GM23248 (cell line): ENCODE measurements at regions not wholly inside any gene's neighbourhood (a gene's known extent, or its start where the extent isn't known, plus 50 kb on each side); places are given as distances from the start of the nearest gene placed in this dataset.

Experiments used
- DNase-seq: peaks from one replicate; pipeline ENCODE4 v3.0.0-alpha.2; 2015
- H2AFZ ChIP-seq: fragments of 200-600 bp; sonication (generic); 2 replicates; pipeline ENCODE4 v1.6.1; 2016; ENCODE audit warnings: antibody characterized with exemption
- H3F3A ChIP-seq: fragments of 200-600 bp; sonication (generic); 2 replicates; pipeline ENCODE4 v1.6.1; 2016; ENCODE audit warnings: mild to moderate bottlenecking, antibody characterized with exemption, mixed run types; ENCODE audit not compliant: insufficient read depth
- H3K27ac ChIP-seq: fragments of 200-600 bp; sonication (generic); 2 replicates; pipeline ENCODE4 v1.5.1; 2016; ENCODE audit warnings: mild to moderate bottlenecking
- H3K27me3 ChIP-seq: fragments of 200-600 bp; sonication (generic); replicated peaks from 2 replicates; pipeline ENCODE4 v1.6.1; 2016; ENCODE audit warnings: mild to moderate bottlenecking; ENCODE audit not compliant: insufficient read depth
- H3K36me3 ChIP-seq: fragments of 200-600 bp; sonication (generic); 2 replicates; pipeline ENCODE4 v1.6.1; 2016; ENCODE audit warnings: low read depth, mild to moderate bottlenecking
- H3K4me1 ChIP-seq: fragments of 200-600 bp; sonication (generic); 2 replicates; pipeline ENCODE4 v1.6.1; 2016; ENCODE audit warnings: mild to moderate bottlenecking; ENCODE audit not compliant: insufficient read depth
- H3K4me2 ChIP-seq: fragments of 200-600 bp; sonication (generic); one replicate; pipeline ENCODE4 v1.6.1; 2016; ENCODE audit warnings: mild to moderate bottlenecking; ENCODE audit not compliant: unreplicated experiment
- H3K4me3 ChIP-seq: fragments of 200-600 bp; sonication (generic); 2 replicates; pipeline ENCODE4 v1.5.1; 2016; ENCODE audit warnings: mild to moderate bottlenecking
- H3K79me2 ChIP-seq: fragments of 200-600 bp; sonication (generic); 2 replicates; pipeline ENCODE4 v1.6.1; 2016; ENCODE audit warnings: mild to moderate bottlenecking; ENCODE audit not compliant: insufficient read depth
- H3K9ac ChIP-seq: fragments of 200-600 bp; sonication (generic); 2 replicates; pipeline ENCODE4 v1.6.1; 2016; ENCODE audit warnings: mild to moderate bottlenecking
- H3K9me2 ChIP-seq: fragments of 200-600 bp; sonication (generic); 2 replicates; pipeline ENCODE4 v1.6.1; 2016; ENCODE audit warnings: mixed run types, mild to moderate bottlenecking, moderate library complexity; ENCODE audit not compliant: insufficient read depth
- H3K9me3 ChIP-seq: fragments of 200-600 bp; sonication (generic); one replicate; pipeline ENCODE4 v1.6.1; 2017; ENCODE audit warnings: low read depth
- H4K20me1 ChIP-seq: fragments of 200-600 bp; sonication (generic); 2 replicates; pipeline ENCODE4 v1.6.0; 2016; ENCODE audit not compliant: insufficient read depth
- EZH2 ChIP-seq: fragments of 200-600 bp; sonication (generic); IDR thresholded peaks from 2 replicates; pipeline ENCODE4 v1.6.1; 2018; ENCODE audit warnings: antibody characterized with exemption, mild to moderate bottlenecking; ENCODE audit not compliant: insufficient read depth, poor library complexity, severe bottlenecking
- EZH2phosphoT487 ChIP-seq: fragments of 200-600 bp; sonication (generic); IDR thresholded peaks from 2 replicates; pipeline ENCODE4 v1.6.1; 2018; ENCODE audit warnings: antibody characterized with exemption, moderate library complexity, mild to moderate bottlenecking, low read depth; ENCODE audit not compliant: insufficient read depth
- WGBS, 2 experiments: methylation state at CpG; one replicate each; pipeline ENCODE4 v1.1.6; 2015 to 2017; ENCODE audit warnings: low lambda C conversion rate in 2 of 2, low coverage in 1 of 2; ENCODE audit errors: missing lambda C conversion rate in 2 of 2; 5-methylcytosine and 5-hydroxymethylcytosine counted together
- in situ Hi-C: fragments of 300-500 bp; cut with MboI; formaldehyde crosslinking; loops from 2 replicates; pipeline ENCODE4 v1.15.0; 2020

DNA sequence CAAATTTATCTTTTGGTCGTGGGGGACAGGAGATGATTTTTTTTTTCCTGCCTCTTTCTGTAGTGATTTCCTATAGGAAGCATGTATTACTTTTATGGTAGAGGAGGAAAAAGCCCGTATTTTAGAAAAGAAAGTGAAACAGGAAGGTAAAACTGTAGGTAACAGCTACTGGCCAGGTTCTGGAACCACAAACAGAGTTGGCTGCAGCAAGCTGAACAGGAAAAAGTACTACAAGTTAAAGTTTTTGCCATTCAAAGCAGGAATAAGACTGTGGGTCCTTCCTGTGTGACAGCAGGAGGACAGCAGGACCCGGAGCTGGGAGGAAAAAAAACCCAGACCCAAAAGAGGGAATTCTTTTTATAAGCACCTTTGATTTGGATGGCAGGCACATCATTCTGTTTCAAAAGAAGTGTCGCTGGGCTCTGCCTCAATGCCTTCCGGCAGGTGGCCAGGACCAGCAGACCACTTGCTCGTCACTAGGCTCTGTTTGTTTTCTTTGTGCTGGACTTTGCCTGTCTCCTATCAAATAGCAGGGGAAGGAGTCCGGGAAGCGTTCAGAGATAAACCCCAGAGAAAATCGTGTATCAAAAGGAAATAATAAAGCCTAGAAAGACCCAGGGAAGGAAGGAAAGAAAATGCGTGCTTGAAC, 277.9 kb downstream of the ADGRA3 start:
- Histone ChIP-seq H2AFZ (no peak overlapping the region), H3K27ac (no peak overlapping the region), H3K4me2 (no peak overlapping the region), H3K79me2 (no peaks in the 10 kb centered on the region), H3K36me3 (no peaks in the 10 kb centered on the region), H3K9me2 (no peaks in the 10 kb centered on the region), H3K9me3 (no peaks in the 10 kb centered on the region), H3K4me1 (no peaks in the 10 kb centered on the region), H3K9ac (no peak overlapping the region), H3K4me3 (no peak overlapping the region), H3K27me3 (peaks cover 9% of the 10 kb centered on the region; the same call in 1 of the 2 replicates), H3F3A (no peaks in the 10 kb centered on the region), H4K20me1 (no peaks in the 10 kb centered on the region)
- DNase-seq = no peak
- 45 to 48% methylated on average over 10 of the region's 10 CpGs for WGBS, 2 experiments
- in situ Hi-C loops = no loop called here
- TF ChIP-seq EZH2phosphoT487 = no peak
- no peak for TF ChIP-seq EZH2

DNA sequence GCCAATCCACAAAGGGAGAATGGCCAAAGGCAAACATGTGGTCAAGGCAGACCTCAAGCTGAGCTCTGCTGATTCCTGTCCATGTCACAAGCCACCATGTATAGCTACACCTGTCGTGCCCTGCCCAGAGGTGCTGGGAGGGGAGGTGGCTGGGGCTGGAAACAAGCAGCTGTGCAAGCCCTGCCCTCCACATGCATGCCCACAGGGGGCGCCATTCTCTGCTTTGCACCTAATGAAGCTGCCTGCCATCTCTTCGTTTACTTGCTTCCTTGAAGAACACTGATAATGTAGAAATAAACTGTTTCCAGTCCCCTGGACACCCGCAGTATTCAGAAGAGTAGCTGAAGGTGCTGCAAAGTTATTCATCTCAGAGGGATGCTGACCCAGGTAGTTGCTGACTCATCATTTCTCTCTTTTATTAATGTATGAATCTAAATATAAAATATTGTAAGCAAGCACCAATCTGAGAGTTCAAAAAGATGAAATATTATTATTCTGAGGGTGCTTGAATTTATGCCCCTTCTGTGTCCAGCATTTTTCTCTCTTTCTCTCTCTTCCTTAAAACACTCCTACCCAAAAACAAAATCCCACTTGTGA, 278.6 kb downstream of the ADGRA3 start:
- TF ChIP-seq EZH2 (no peak), EZH2phosphoT487 (no peak)
- Histone ChIP-seq H3K27ac (no peak overlapping the region), H3K4me1 (no peaks in the 10 kb centered on the region), H3K4me3 (no peak overlapping the region), H3K9ac (no peak overlapping the region), H3K9me2 (no peaks in the 10 kb centered on the region), H3K79me2 (no peaks in the 10 kb centered on the region), H2AFZ (no peak overlapping the region), H3K36me3 (no peaks in the 10 kb centered on the region), H3K4me2 (no peak overlapping the region), H3F3A (no peaks in the 10 kb centered on the region), H3K9me3 (no peaks in the 10 kb centered on the region), H3K27me3 (0 out of 2 replicates have a peak, but pooled peaks cover 9% of the 10 kb centered on the region), H4K20me1 (no peaks in the 10 kb centered on the region)
- in situ Hi-C loops = no loop called here
- DNase-seq = peak; percentile 12
- WGBS, 2 experiments = 18 to 29% methylated on average over 4 of the region's 4 CpGs

DNA sequence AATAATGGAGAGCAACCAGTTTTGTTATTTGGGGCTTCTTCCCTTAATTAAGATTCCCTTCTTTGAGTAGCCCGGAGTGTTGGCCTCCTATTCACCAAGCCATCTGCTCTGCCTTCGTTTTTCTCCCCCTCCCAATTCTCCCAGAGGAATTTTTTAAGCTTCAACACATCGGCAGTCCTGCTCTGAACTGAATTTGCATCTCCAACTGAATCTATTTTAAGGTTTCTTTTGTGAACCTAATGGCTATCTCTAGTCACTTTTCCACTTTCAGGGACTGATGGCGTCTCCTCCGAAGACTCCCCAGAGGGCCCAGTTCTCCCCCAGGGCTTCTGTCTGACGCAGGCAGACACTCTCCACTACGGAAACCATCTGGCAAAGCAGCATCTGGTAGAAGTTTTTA, 280.2 kb downstream of the ADGRA3 start:
- no peaks in the 10 kb centered on the region for H3K9me3 ChIP-seq
- H2AFZ ChIP-seq = no peak overlapping the region
- no peak overlapping the region for H3K4me2 ChIP-seq
- H3K36me3 ChIP-seq = no peaks in the 10 kb centered on the region
- in situ Hi-C loops = no loop called here
- H3K4me3 ChIP-seq = no peak overlapping the region
- H3K4me1 ChIP-seq = no peaks in the 10 kb centered on the region
- TF ChIP-seq EZH2phosphoT487 (no peak), EZH2 (no peak)
- no peak overlapping the region for H3K9ac ChIP-seq
- H4K20me1 ChIP-seq = no peaks in the 10 kb centered on the region
- H3K79me2 ChIP-seq = no peaks in the 10 kb centered on the region
- DNase-seq = no peak
- no peaks in the 10 kb centered on the region for H3F3A ChIP-seq
- 18 to 23% methylated on average over 7 of the region's 7 CpGs for WGBS, 2 experiments
- H3K27ac ChIP-seq = no peak overlapping the region
- H3K27me3 ChIP-seq = 0 out of 2 replicates have a peak, but pooled peaks cover 9% of the 10 kb centered on the region
- H3K9me2 ChIP-seq = no peaks in the 10 kb centered on the region

DNA sequence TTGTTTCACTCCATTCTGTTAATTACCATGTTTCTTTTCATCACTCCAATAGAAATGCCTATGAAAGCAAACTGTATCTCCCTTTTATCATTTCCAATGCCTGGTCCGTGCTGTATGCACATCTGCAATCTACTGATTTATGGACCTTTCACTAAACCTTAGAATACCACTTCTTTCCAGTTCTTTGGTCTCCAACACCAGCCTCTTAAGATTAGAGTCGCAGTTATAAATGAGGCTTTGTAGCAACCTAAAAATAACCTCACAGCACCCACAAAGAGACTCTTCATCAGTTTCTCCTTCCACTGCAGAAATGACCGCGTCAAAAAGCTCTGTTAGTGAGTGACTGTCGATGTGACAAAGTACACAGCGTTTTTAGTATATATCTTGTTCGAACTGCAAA, 282.6 kb downstream of the ADGRA3 start:
- no peak overlapping the region for H3K4me2 ChIP-seq
- 0 out of 2 replicates have a peak, but pooled peaks cover 7% of the 10 kb centered on the region for H3K27me3 ChIP-seq
- no peaks in the 10 kb centered on the region for H3F3A ChIP-seq
- H3K4me3 ChIP-seq = no peak overlapping the region
- 43 to 44% methylated on average over 7 of the region's 7 CpGs for WGBS, 2 experiments
- H2AFZ ChIP-seq = no peak overlapping the region
- DNase-seq = no peak
- no peaks in the 10 kb centered on the region for H3K79me2 ChIP-seq
- no peak overlapping the region for H3K9ac ChIP-seq
- H3K27ac ChIP-seq = no peak overlapping the region
- TF ChIP-seq EZH2 = no peak
- TF ChIP-seq EZH2phosphoT487 = no peak
- no peaks in the 10 kb centered on the region for H3K36me3 ChIP-seq
- no peaks in the 10 kb centered on the region for H4K20me1 ChIP-seq
- no peaks in the 10 kb centered on the region for H3K4me1 ChIP-seq
- no peaks in the 10 kb centered on the region for H3K9me2 ChIP-seq
- H3K9me3 ChIP-seq = no peaks in the 10 kb centered on the region
- in situ Hi-C loops = no loop called here
